Smooth muscle cell (in vitro differentiated cells): ENCODE measurements at regions not wholly inside any gene's neighbourhood (a gene's known extent, or its start where the extent isn't known, plus 50 kb on each side); places are given as distances from the start of the nearest gene placed in this dataset.
A peak's percentile ranks its signal among the peaks of the same experiment; 100 is the strongest.

Source experiments
- DNase-seq: peaks from one replicate; lab custom pipeline; 2025; ENCODE audit not compliant: unreplicated experiment; lab: John Stamatoyannopoulos, UW
- H2AFZ ChIP-seq: fragments of 200-600 bp; sonication (generic); 2 replicates; pipeline ENCODE4 v1.6.0; 2016; ENCODE audit warnings: antibody characterized with exemption, low read depth, mild to moderate bottlenecking
- H3F3A ChIP-seq: fragments of 200-600 bp; sonication (generic); 2 replicates; pipeline ENCODE4 v1.6.0; 2017; ENCODE audit warnings: antibody characterized with exemption, low read depth
- H3K27ac ChIP-seq: fragments of 200-600 bp; sonication (generic); 2 replicates; pipeline ENCODE4 v1.5.1; 2016; ENCODE audit warnings: low read depth, mild to moderate bottlenecking
- H3K27me3 ChIP-seq: fragments of 200-600 bp; sonication (generic); 2 replicates; pipeline ENCODE4 v1.6.1; 2016; ENCODE audit warnings: low read depth, mild to moderate bottlenecking
- H3K36me3 ChIP-seq: fragments of 200-600 bp; sonication (generic); 2 replicates; pipeline ENCODE4 v1.5.1; 2016; ENCODE audit warnings: low read depth
- H3K4me1 ChIP-seq: fragments of 200-600 bp; sonication (generic); 2 replicates; pipeline ENCODE4 v1.5.1; 2016; ENCODE audit warnings: low read depth
- H3K4me2 ChIP-seq: fragments of 200-600 bp; sonication (generic); 2 replicates; pipeline ENCODE4 v1.6.0; 2016; ENCODE audit warnings: mild to moderate bottlenecking
- H3K4me3 ChIP-seq: fragments of 200-600 bp; sonication (generic); 2 replicates; pipeline ENCODE4 v1.5.1; 2016; ENCODE audit warnings: mild to moderate bottlenecking
- H3K79me2 ChIP-seq: fragments of 200-600 bp; sonication (generic); 2 replicates; pipeline ENCODE4 v1.6.0; 2016; ENCODE audit warnings: low read depth, mild to moderate bottlenecking
- H3K9ac ChIP-seq: fragments of 200-600 bp; sonication (generic); 2 replicates; pipeline ENCODE4 v1.6.0; 2016; ENCODE audit warnings: low read depth
- H3K9me3 ChIP-seq: fragments of 200-600 bp; sonication (generic); replicated peaks from 2 replicates; pipeline ENCODE4 v1.5.1; 2016; ENCODE audit warnings: low read depth
- H4K20me1 ChIP-seq: fragments of 200-600 bp; sonication (generic); 2 replicates; pipeline ENCODE4 v1.6.0; 2016; ENCODE audit warnings: low read depth
- WGBS: methylation state at CpG from one replicate; pipeline ENCODE4 v1.1.7; 2016; ENCODE audit warnings: low lambda C conversion rate; 5-methylcytosine and 5-hydroxymethylcytosine counted together
- TF ChIP-seq, protein P1 (sequence below): fragments of 200-600 bp; sonication (generic); IDR thresholded peaks from 2 replicates; pipeline ENCODE4 v1.5.1; 2017; ENCODE audit warnings: borderline replicate concordance, mild to moderate bottlenecking, antibody characterized with exemption; ENCODE audit not compliant: insufficient read depth, poor library complexity, severe bottlenecking

DNA sequence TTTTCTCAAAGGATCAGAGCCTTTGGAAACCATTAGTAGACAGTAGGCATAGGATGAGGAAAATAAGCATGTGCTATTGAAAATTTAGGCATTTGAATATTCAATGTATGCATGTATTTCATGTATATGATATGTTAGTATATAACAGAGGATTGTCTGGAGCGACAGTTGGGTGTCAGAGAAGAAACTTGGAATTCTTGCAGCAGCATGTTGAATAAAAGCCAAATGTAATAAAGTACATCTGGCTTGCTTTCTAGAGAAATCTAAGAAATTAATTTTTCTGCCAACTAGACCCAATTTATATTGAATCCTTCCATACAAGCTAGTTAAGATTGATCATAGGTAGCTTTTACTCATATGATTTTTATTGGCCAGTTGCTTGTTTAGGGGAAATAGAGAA is 578.8 kb downstream of the CDH11 start:
- no peaks in the 10 kb centered on the region for H3K4me1 ChIP-seq
- no peaks in the 10 kb centered on the region for H3K27me3 ChIP-seq
- DNase-seq: no peak
- H4K20me1 ChIP-seq: no peaks in the 10 kb centered on the region
- H3K4me2 ChIP-seq: no peak overlapping the region
- H3K9ac ChIP-seq: no peak overlapping the region
- 95% methylated on average over 1 of the region's 1 CpG for WGBS
- no peaks in the 10 kb centered on the region for H3F3A ChIP-seq
- no peaks in the 10 kb centered on the region for H3K79me2 ChIP-seq
- H3K9me3 ChIP-seq: no peaks in the 10 kb centered on the region
- H2AFZ ChIP-seq: no peak overlapping the region
- H3K4me3 ChIP-seq: no peak overlapping the region
- TF ChIP-seq, protein P1, sequence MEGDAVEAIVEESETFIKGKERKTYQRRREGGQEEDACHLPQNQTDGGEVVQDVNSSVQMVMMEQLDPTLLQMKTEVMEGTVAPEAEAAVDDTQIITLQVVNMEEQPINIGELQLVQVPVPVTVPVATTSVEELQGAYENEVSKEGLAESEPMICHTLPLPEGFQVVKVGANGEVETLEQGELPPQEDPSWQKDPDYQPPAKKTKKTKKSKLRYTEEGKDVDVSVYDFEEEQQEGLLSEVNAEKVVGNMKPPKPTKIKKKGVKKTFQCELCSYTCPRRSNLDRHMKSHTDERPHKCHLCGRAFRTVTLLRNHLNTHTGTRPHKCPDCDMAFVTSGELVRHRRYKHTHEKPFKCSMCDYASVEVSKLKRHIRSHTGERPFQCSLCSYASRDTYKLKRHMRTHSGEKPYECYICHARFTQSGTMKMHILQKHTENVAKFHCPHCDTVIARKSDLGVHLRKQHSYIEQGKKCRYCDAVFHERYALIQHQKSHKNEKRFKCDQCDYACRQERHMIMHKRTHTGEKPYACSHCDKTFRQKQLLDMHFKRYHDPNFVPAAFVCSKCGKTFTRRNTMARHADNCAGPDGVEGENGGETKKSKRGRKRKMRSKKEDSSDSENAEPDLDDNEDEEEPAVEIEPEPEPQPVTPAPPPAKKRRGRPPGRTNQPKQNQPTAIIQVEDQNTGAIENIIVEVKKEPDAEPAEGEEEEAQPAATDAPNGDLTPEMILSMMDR: no peak
- no peak overlapping the region for H3K27ac ChIP-seq
- H3K36me3 ChIP-seq: no peaks in the 10 kb centered on the region

GRCh38 chr16:64542152-64542551 is 579.7 kb downstream of the CDH11 start:
- Histone ChIP-seq H3F3A (no peaks in the 10 kb centered on the region), H3K4me3 (no peak overlapping the region), H3K79me2 (no peaks in the 10 kb centered on the region), H4K20me1 (no peaks in the 10 kb centered on the region), H3K9me3 (no peaks in the 10 kb centered on the region), H2AFZ (no peak overlapping the region), H3K4me1 (no peaks in the 10 kb centered on the region), H3K27me3 (no peaks in the 10 kb centered on the region), H3K4me2 (no peak overlapping the region), H3K36me3 (no peaks in the 10 kb centered on the region), H3K27ac (no peak overlapping the region), H3K9ac (no peak overlapping the region)
- TF ChIP-seq, protein P1: no peak
- no peak for DNase-seq
- 79% methylated on average over 2 of the region's 2 CpGs for WGBS

GRCh38 chr16:64541621-64542020 is 580.2 kb downstream of the CDH11 start:
- Histone ChIP-seq H3K4me2 (peak overlapping the region; percentile 52), H3K4me3 (no peak overlapping the region), H3K9ac (no peak overlapping the region), H3K79me2 (no peaks in the 10 kb centered on the region), H4K20me1 (no peaks in the 10 kb centered on the region), H2AFZ (no peak overlapping the region), H3F3A (no peaks in the 10 kb centered on the region), H3K27ac (peak overlapping the region; percentile 41), H3K4me1 (no peaks in the 10 kb centered on the region), H3K9me3 (no peaks in the 10 kb centered on the region), H3K36me3 (no peaks in the 10 kb centered on the region), H3K27me3 (no peaks in the 10 kb centered on the region)
- WGBS: 12% methylated on average over 2 of the region's 2 CpGs
- TF ChIP-seq, protein P1: no peak
- DNase-seq: no peak

DNA sequence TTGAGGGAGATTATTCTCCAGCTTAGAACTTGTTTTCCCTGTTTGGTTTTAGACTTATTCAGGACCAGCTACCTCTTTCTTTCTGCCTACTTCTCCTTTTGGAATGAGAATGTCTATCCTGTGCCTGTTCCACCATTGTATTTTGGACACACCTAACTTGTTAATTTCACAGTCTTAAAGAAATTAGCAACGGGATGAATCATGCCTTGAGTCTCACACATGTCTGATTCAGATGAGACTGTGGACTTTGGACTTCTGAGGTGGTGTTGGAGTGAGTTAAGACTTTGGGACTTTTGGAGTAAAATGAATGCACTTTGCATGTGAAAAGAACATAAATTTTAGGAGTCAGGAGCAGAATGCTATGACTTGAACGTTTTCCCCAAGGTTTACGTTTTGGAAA is 581.4 kb downstream of the CDH11 start:
- H3K79me2 ChIP-seq: no peaks in the 10 kb centered on the region
- no peaks in the 10 kb centered on the region for H3K27me3 ChIP-seq
- H3K4me2 ChIP-seq: no peak overlapping the region
- H3K36me3 ChIP-seq: no peaks in the 10 kb centered on the region
- no peak for DNase-seq
- TF ChIP-seq, protein P1: no peak
- no peak overlapping the region for H3K9ac ChIP-seq
- 90% methylated on average over 3 of the region's 3 CpGs for WGBS
- no peaks in the 10 kb centered on the region for H3K9me3 ChIP-seq
- no peaks in the 10 kb centered on the region for H3K4me1 ChIP-seq
- no peaks in the 10 kb centered on the region for H4K20me1 ChIP-seq
- H3K27ac ChIP-seq: no peak overlapping the region
- no peaks in the 10 kb centered on the region for H3F3A ChIP-seq
- H3K4me3 ChIP-seq: no peak overlapping the region
- no peak overlapping the region for H2AFZ ChIP-seq
